Stimulated activated CD8-positive, alpha-beta memory T cell treated with anti-CD3 and anti-CD28 coated beads, Interleukin-4, amount 100 ng/mL, for 24 hours (primary cell): ENCODE measurements at regions not wholly inside any gene's neighbourhood (a gene's known extent, or its start where the extent isn't known, plus 50 kb on each side); places are given as distances from the start of the nearest gene placed in this dataset.

ENCODE experiments used
- DNase-seq: peaks from one replicate; pipeline ENCODE4 v3.0.0-alpha.2; 2020; ENCODE audit warnings: low read depth

DNA sequence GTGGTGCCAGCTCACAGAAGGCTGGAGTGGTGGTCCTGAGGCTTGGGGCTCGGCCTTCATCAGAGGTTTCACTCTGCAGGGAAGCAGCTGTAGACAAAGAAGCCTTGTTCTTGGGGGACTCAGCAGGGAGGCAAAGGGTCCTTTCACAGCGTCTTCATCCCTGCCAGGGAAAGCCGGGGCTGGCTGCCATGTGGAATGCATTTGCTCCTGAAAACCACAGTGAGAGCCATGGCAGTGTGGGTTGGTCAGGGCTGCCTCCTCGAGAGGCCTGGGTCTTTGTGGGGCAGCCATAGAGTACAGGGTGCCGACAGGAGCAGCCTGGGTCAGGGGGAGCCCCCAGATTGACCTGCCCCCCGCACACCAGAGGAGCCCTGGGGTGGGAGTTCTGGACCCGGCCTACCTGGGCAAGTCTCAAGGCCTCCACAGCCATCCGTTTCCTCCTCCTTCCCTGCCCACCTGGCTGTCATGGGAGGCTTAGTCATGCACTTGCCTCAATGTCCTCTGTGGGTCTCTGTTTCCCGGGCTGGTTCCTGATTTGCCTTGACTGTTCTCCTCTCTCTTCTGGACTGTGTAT is 144.0 kb downstream of the CDC5L start:
- no peak for DNase-seq

DNA sequence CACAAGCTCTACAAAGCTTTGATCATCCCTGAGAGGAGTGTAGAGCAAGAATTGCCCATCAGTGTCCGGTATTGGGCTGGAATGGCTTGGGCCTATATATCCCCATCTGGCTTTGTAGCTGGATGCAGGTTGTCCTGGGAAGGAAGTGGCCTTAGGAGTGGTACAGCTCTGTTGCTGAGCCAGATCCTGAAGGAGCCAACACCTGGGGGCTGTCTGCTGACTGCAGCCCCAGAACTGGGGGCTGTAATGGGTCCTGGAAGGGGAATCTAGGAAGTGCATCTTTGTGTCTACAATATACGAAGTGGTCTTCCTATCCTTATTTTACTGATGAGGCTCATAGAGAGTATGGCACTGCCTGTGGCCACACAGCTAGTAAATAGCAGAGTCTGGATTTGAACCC is 145.9 kb downstream of the CDC5L start:
- DNase-seq: no peak

DNA sequence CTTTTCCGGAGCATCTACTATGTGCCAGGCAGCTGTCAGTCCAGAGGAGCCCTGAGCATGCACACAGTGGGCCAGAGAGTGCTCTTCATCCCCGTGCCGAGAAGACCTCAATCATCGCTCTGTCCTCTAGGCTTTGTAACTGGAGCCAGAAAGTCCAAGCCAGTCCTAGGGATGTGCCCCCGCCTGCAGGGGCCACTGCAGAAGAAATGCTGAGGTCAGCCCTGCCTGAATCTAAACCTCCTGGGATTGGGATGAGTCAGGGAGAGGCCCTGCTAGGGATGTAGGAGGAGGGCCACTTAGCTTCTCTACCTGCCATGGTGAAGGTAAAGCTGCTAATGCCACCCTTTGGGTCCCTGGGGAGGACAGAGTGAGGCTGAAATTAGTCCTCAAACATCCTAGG is 146.8 kb downstream of the CDC5L start:
- no peak for DNase-seq

DNA sequence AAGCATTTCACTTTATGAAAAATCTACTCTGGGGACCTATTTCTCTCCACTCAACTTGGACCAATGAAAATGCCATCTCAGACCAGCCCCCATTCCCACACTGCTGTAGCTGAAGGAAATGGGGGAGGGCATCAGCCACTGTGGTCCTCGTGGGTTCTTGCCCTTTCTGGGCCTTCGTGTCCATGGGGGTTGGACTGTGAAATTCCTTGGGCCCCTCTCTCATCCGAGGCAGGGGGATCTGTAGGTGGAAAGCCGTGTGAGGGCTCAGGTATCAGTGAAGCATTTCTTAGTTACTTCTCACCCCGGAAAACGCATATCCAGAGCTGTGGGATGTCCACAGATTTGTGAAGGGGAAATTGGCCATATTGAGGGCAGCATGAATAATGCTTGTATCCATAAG is 147.9 kb downstream of the CDC5L start:
- DNase-seq: no peak

DNA sequence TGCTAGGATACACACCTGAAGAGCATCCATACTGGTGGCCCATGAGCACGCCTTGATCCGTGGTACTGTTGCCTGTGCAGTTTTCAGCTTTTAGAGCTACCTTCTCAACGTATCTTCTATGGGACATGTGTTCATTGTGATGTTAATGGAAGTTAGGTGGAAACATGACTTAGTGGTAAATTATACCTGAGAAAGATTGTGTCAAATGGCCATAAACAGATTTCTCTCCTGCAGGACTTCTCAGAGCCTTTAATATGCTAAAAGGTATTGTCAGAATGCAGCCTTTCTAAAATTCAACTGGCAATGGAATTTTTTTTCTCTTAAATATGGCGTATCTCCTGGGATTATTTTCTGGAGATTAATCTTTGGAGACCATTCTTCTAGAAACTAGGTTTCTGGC is 148.5 kb downstream of the CDC5L start:
- no peak for DNase-seq

DNA sequence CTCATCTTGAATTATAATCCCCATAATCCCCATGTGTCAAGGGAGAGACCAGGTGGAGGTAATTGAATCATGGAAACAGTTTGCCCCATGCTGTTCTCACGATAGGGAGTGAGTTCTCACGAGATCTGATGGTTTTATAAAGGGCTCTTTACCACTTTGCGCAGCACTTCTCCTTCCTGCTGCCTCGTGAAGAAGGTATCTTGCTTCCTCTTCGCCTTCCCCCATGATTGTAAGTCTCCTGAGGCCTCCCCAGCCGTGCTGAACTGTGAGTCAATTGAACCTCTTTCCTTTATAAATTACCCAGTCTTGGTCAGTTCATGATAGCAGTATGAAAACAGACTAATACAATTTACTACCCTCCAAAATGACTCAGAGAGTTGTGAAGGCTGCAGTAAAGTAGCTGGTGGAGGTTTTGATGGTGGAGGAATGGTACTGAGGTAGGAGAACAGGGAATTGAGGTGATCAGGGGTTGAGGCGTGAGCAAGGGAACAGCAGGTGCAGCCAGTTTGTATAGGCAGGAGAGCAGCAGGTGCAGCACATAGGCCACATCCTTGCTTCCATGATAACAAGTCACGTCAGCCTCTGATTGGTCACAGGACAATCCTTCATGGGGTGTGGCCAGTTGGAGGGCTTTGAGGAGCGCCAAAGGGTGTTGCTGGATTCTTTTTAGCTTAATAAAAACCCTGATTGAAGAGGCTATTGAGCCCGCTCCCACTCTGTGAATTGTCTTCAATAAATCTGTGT is 150.0 kb downstream of the CDC5L start:
- DNase-seq: no peak

DNA sequence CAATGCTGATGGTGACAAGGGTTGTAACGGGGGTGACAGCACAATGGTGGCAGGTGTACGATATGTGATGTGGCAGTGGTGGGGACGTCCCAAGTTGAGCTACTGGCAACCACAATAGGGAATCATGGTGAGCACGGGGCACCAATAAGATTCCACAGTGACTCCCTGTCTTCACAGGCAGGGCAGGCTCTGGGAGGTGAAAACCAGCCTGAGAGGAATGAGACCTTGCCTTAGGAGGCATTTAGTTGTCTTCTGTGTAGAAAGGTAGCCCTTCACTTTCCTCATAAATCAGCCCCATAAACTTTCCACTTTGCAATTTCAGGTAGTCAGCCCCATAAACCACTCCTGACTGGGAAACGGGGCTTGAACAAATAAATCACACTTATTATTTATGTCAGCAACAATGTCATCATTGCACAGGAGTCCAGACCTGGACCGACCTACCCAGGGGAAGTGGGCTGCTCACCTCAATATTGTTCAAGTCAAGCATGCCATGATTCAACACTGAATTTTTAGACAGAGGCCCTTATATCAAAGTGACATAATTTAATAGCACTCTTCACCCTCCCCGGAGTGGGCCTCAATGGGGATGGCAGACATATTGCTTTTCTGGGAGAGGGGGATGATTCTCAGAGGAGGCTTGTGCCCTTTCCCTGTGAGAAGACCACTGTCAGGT is 150.8 kb downstream of the CDC5L start:
- no peak for DNase-seq

DNA sequence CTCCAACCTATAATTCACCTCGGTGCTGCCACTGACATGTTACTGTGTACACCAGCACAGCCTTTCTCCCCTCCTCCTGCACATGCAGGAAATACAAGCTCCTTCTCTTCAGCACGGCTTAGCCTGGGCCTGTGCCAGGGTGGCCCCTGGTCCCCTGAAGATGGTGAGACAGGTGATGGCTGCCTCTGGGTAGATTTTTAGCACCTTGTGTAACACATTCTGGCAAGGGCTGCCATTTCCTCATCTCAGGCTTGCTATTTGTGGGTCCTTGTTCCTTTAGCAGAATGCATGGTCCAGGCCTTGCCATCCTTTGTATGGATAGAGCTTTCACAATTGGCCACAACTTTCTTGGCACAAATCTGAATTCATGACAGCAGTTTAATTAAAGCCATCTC is 151.3 kb downstream of the CDC5L start:
- DNase-seq: no peak

DNA sequence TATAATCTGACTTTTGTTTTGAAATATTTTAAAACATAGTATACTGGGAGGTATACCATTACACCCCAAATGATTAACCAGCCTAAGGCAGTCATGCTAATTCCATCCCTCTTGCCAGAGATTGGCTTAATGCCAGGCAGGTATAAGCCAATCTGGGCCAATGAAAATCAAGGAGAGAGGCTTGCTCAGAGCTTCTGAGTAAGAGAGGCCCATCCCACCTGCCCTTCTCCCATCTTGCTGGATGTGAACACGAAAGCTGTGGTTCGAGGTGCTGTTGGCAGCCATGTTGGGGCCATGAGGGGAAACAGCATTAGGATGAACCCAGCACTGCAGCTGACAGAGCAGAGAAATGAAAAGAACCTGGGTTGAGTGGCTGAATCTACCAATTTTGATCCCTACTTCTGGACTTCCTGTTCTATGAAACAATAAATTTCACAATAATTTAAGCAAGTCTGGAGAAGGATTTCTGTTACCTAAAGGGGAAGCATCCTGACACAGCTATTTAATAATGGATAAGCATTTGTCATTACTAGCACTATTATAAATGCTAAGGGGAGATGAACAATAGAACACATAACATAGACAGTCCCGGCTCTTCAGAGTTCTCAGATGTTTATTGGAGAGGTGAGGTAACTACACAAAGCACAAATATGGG is 152.3 kb downstream of the CDC5L start:
- no peak for DNase-seq

DNA sequence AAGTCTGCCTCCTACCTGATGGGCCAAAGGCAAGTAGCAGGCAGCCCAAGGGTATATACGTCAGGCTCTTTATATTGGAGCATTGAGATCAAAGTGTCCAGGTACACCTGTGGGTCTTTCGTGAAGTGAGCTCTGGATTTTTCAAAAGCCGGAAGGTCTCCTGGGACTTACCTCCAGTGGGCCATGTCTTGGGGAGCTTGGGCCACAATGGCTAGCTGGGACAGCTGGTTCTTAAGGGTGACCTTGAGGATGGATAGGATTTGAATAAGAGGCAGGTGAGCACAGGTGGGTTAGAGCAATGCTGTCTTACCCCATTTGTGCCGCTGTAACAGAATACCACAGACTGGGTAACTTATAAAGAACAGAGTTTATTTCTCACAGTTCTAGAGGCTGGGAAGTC is 153.4 kb downstream of the CDC5L start:
- DNase-seq: no peak

DNA sequence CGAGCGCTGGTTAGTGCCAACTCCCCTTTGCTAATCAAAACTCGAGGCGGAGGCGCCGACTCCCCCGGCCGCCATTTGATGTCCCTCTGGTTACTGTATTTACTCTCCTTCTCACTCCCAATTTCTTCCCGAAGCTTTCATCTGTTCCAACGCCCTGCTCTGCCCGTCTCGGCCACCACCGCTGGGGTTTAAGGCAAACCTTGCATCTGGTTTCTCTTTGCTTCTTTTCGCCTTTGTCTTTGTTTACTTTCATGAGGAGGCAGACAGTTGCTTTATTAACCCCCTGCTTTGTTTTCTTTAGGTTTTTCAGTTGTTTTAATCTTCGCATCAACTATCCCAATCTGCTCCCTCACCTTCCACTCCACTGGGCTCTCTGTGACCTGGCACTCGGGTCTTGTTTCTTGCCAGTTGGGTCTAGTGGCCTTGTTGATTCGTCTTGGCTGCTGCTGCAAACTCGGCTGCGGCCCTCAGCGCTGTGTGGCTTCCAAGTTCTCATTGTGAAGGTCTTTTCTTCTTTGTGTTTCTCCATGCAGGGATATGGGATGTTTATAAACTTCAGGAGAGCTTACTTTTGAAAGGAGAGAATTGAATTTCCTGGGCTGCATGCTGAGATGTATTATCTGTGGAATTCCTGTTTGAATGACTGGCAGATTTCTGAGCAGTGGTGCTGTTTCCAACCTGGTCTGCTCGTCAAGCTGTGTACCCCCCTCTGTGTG is 155.1 kb downstream of the CDC5L start:
- no peak for DNase-seq

DNA sequence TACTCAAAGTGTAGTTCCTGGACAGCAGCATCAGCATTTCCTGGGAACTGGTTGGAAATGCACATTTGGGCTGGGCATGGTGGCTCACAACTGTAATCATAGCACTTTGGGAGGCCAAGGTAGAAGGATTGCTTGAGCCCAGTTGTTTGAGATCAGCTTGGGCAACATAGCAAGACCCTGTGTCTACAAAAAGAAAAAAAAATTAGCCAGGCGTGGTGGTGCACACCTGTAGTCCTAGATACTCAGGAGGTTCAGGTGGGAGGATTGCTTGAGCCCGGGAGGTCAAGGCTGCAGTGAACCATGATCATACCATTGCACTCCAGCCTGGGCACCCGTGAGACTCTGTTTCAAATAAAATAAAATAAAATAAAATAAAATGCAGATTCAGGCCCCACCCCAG is 156.2 kb downstream of the CDC5L start:
- DNase-seq: no peak

DNA sequence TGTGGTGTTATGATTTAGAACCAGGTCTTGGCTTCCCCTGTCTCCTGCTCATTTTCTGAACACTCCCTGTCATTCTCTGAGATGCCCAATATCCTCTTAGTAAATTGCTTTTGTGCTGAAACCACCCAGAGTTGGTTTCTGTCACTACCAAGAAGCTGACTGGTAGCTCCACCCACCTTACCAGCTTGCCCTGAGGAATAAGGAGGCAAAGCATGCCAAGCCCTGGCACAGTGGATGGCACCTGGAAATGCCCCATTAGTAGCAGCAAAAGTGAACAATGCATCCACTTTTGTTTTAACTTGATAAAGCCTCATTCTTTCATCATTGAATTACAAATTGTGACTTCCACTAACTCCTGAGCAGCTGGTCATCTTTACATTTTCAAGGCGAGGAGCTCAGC is 157.7 kb downstream of the CDC5L start:
- no peak for DNase-seq

DNA sequence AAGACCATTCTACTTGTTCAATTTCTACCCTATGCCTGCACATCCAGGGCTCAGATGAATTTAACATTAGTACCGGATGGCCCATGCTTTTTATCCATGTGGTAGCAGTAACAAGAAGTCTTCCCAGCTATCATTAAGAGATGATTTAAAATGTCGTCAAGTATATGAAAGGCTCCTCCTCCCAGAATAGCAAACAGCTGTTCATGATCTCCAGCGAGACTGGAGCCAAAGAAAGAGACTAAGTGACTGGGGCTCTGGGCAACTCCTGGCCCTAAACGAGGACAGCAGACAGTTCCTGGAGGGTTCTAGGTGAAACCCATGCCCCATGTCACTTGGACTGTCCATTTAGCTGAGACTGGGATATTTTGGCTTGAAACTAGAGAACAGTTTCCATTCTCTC is 160.8 kb downstream of the CDC5L start:
- DNase-seq: no peak

DNA sequence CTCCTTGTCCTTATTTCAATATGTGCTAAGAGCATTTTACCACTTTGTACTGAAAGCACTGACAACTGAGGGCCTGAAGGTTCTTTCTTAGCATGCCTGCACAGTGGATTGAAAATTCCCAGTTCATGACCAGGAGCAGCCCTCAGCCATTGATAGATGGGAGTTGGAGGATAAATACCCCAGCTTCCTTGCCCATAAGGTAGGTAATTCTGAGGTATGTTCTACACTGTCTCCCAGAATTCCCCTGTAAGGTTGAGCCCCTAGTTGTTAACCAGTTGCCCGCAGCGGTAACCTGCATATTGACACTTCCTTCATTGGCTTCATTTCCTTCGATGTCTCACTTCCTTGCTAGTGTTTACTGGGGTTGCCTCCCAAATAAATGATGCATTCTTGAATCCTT is 162.0 kb downstream of the CDC5L start:
- DNase-seq: no peak

DNA sequence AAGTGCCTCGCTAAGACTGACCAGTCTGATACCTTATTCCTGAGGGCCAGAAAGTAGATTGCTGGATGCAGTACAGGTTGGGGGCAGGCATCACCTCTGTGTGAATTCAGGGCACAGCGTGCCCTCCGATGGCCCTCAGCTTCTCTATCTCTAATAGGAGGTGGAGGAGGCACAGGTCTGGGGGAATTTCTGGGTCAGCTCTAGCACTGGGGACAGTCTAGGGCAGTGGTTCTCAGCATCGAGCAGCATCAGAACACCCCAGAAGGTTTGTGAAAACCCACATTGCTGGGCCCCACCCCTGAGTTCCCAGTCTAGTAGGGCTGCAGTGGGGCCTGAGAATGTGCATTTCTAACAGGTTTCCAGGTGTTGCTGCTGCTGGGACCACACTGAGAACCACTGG is 166.7 kb downstream of the CDC5L start:
- no peak for DNase-seq

DNA sequence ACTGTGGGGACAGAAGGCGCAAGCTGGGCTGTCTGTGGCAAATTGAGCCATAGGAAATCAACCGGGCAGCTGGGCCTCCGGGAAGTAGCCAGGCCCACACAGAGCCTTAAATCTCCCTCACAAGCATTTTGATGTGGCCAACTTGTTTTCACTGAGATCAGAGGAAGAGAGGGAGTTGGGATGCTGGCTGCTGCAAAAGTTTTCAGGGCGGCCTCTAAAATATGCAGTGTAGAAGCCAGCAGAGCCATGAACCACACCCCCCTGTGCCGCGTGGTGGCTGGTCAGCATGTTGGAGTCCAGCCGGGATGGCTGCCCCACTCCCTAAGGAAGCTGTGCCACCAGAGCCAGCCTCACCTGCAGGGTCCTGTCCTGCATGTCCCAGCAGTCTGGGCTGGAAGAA is 167.4 kb downstream of the CDC5L start:
- DNase-seq: no peak

DNA sequence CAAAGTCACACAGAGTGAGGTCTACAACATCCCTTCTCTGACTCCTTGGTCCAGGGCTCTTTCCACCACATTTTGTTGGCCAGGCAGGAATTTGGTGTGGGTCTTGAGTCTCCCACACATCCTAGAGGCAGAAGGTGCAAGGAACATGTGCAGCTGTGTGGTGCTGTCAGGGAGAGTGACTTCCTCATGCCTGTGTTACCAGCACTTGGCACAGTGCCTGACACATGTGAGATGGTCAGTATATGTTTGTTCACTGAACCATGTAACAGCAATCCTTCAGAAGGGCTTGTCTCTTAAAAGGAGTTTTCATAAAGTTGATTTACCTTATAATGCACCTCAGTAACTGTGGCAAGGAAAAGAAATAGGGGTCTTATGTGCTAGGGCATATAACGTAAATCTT is 168.5 kb downstream of the CDC5L start:
- no peak for DNase-seq

DNA sequence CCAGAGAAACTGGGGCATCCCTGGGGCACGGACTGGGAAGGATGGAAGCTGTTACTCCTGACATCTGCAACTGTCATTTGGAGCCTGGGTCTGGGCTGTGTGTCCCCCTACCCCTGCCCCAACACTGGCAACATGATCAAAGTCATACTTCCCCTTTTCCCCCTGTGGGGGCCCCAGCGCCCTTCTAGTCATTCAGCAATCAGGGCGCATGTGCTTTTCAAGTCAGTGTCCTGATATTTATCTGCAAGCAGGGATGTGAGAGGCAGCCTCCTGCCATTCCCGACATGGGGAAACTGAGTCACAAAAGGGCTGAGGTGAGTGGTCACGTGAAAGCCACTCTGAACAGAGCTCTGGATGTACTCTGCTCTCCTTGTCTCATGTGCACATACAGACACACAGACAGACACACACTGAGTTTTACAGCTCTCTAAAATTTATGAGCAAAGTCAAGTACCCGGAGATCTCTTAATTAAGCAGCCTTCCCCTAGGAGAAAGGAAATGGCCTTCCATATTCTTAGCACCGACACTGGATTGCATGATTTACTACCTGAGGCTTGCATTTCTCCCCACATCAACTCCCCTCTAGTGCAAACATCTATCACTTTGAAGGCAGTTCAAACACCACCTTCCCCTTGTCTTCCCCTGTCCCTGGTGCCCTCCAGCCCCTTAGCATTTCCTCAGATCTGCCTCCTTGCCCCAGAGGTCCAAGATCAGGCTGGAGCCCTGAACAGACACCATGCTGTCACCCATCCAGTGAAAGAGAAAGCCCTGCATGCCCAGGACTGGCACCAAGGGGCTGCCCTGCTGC is 170.7 kb downstream of the CDC5L start:
- DNase-seq: no peak

DNA sequence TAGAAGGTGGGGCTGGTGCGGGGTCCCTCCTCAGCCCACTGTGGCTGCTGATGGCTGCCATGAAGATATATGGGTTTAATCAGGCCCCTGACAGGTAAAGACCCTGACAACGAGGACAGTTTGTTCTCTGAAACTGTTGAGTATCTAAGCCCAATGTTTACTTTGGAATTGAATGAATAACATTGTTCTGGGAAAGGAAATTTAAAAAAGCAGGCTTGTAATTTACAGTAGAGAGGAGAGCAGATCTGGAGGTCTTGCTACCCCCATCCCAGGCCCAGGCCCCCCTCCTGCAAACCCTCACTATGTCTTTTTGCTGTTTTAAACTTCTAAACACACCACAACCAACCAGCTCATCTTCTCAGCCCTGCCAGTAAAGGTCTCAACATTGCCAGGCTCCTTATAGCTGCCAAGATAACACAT is 171.3 kb downstream of the CDC5L start:
- no peak for DNase-seq

DNA sequence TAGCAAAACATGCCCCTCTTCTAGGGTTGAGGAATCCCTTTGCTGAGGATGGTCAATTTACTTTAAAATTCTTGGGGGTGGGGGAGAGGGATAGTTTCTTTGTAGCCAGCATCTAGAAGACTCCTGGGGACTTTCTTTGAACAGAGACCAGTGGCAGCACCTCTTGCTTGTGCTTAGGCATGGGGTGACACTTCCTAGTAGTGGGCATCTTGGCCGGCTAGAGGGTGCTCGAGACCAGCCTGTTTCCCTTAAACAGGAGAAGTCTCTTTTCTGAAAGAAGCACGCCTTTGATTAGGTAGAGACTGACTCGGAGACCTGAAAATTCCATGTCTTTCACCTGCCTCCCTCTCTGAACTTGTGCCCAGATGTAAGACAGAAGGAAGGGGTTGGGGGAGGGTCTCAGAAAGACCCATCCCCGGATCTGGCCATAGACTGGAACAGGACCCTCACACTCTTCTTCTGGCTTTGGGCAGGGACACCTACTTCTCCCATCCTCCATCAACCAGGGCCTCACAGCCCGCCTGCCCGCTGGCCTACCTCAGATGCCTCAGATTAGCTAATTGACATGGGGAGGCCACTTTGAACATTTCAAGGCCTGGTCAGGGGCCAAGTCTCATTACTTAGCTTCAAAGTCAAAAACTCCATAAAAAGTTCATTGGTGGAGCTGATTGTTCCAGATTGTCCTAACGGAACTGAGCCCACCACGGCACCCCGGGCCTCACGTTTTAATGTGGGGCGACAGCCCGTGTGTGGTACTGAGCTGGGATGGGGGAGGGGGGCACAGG is 172.2 kb downstream of the CDC5L start:
- DNase-seq: no peak
